Left forelimb (tissue), 1 donor: ENCODE measurements at regions not wholly inside any gene's neighbourhood (a gene's known extent, or its start where the extent isn't known, plus 50 kb on each side); places are given as distances from the start of the nearest gene placed in this dataset.
"Not testable (repeated sequence)": the region's sequence is repeated elsewhere in the genome, so short reads cannot be mapped to it uniquely, and the experiment has no call there.

ENCODE experiments used
- DNase-seq: peaks from one replicate; pipeline ENCODE4 v3.0.0-alpha.2; 2018; ENCODE audit warnings: low spot score

DNA sequence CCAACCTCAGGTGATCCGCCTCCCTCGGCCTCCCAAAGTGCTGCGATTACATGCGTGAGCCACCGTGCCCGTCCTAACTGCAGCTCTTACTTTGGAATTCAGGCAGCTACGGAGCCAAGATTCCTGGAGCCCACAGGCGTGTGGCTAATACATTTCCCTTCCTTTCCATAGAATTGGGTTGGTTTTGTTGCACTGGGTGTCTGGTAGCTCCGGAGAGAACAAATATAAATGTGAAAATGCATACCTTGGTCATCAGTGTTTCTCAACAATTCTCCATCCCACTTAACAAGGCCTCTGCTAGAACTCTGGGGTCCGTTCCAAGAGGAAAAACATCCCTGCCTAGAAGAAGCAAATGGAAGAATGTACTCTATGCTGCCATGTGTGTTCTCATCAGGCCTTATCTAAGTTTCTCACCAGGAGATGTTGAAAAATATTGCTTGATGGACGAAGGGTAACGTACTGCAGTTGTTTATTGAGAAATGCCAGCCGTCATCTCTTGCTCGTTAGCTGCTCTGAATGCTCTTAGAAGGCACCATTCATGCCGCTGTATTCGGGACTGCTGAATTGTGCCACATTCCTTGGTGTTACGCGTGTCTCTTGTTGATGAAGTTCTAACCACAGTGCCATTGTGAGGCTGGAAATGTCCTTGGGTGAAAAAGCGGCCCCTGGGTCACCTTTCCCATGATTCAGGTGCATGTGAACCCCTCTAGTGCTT is 50.5 kb upstream of the CD99 start:
- no peak for DNase-seq

DNA sequence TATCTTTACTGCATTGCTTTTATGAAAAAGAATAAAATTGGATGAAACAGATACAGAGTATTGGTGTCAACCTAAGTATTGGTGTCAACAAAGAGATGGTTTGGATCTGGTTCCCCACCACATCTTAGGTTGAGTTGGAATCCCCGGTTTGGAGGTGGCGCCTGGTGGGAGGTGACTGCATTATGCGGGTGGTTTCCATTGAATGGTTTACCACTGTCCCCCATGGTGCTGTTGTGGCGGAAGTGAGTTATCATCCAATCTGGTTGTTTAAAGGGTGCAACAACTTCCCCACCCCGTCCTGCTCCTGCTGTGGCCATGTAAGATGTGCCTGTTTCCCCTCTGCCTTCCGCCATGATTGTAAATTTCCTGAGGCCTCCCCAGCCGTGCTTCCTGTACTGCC is 52.8 kb upstream of the CD99 start:
- DNase-seq = no peak

DNA sequence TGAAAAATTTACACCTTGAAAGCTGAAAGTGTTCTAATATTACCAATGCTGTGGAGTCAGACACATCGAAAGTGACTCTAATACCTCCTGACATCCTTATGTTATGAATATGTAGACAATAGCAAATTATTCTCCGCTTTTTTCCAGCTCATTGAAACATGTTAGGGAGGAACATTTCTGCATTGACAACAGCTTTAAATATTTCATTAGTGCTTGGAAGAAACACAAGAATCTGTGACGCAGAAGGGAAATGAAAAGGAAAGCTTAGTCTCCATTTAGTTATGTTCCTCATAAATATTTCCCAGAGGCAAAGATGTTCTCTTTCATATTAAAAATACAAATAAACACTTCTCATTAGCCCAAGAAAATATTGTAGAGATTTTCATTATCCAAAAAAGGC is 55.8 kb upstream of the CD99 start:
- DNase-seq = no peak

DNA sequence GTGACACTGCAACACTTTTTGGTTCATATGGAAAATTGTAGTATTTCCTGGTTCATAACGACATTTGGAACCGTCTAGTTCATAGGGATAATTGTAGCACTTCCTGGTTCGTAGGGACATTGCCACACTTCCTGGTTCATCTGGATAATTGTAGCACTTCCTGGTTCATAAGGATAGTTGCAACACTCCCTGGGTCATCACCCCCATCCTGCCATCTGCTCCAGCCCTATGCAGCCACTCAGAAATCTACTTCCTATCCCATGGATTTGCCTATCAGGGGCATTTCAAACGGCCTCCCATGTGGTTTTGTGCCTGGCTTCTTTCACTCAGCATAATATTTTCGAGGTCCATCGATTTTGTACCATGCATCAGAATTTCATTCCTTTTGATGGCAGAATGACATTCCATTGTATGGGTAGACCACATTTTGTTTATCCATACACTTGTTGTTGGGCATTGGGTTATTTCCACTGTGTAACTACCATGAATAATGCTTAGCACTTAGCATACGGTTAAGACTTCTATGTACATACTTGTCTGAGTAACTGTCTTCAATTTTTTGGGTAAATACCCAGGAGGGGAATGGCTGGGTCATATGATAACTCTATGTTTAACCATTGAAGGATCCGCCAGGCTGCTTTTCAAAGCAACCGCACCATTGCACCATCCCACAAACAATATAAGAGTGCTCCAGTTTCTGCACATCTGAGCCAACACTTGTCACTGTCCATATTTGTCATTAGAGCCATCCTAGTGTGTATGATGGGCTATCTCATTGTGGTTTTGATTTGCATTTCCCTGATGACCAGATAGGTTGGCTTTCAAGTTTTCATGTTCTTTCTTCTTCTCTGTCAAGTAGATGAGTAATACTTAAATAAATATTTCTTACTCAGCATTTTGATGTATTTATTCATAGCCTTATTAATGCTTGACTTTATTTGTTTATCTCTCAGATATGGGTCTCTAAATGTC is 58.3 kb upstream of the CD99 start:
- no peak for DNase-seq

DNA sequence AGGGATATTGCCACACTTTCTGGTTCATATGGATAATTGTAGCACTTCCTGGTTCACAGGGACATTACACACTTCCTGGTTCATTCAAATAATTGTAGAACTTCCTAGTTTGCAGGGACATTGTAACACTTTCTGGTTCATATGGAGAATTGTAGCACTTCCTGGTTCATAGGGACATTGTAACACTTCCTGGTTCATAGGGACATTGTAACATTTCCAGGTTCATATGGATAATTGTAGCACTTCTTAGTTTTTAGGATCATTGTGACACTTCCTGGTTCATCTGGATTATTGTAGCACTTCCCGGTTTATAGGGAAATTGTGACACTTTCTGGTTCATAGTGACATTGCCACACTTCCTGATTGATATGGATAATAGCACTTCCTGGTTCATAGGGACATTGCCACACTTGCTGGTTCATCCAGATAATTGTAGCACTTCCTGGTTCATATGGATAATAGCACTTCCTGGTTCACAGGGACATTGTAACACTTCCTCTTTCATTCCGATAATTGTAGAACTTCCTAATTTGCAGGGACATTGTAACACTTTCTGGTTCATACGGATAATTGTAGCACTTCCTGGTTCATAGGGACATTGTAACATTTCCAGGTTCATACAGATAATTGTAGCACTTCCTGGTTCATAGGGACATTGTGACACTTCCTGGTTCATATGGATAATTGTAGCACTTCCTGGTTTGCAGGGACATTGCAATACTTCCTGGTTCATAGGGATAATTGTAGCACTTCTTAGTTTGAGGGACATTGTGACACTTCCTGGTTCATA is 59.2 kb upstream of the CD99 start:
- DNase-seq = no peak

DNA sequence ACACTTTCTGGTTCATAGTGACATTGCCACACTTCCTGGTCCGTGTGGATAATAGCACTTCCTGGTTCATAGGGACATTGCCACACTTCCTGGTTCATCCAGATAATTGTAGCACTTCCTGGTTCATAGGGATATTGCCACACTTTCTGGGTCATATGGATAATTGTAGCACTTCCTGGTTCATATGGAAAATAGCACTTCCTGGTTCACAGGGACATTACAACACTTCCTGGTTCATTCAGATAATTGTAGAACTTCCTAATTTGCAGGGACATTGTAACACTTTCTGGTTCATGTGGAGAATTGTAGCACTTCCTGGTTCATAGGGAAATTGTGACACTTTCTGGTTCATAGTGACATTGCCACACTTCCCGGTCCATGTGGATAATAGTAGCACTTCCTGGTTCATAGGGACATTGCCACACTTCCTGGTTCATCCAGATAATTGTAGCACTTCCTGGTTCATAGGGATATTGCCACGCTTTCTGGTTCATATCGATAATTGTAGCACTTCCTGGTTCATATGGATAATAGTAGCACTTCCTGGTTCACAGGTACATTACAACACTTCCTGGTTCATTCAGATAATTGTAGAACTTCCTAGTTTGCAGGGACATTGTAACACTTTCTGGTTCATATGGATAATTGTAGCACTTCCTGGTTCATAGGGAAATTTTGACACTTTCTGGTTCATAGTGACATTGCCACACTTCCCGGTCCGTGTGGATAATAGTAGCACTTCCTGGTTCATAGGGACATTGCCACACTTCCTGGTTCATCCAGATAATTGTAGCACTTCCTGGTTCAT is 60.0 kb upstream of the CD99 start:
- not testable (repeated sequence) for DNase-seq

DNA sequence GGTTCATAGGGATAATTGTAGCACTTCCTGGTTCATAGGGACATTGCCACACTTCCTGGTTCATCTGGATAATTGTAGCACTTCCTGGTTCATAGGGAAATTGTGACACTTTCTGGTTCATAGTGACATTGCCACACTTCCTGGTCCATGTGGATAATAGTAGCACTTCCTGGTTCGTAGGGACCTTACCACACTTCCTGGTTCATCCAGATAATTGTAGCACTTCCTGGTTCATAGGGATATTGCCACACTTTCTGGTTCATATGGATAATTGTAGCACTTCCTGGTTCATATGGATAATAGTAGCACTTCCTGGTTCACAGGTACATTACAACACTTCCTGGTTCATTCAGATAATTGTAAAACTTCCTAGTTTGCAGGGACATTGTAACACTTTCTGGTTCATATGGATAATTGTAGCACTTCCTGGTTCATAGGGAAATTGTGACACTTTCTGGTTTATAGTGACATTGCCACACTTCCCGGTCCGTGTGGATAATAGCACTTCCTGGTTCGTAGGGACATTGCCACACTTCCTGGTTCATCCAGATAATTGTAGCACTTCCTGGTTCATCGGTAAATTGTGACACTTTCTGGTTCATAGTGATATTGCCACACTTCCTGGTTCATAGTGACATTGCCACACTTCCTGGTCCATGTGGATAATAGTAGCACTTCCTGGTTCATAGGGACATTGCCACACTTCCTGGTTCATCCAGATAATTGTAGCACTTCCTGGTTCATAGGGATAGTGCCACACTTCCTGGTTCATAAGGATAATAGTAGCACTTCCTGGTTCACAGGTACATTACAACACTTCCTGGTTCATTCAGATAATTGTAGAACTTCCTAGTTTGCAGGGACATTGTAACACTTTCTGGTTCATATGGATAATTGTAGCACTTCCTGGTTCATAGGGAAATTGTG is 60.8 kb upstream of the CD99 start:
- not testable (repeated sequence) for DNase-seq

DNA sequence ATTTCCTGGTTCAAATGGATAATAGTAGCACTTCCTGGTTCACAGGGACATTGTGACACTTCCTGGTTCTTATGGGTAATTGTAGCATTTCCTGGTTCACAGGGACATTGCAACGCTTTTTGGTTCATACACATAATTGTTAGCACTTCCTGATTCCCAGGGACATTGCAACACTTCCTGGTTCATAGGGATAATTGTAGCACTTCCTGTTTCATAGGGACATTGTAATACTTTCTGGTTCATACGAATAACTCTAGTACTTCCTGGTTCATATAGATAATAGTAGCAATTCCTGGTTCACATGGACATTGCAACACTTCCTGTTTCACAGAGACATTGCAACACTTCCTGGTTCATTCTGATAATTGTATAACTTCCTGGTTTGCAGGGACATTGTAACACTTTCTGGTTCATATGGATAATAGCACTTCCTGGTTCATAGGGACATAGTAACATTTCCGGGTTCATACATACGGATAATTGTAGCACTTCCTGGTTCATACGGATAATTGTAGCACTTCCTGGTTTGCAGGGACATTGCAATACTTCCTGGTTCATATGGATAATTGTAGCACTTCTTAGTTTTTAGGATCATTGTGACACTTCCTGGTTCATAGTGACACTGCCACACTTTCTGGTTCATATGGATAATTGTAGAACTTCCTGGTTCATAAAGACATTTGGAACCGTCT is 61.6 kb upstream of the CD99 start:
- no peak for DNase-seq

DNA sequence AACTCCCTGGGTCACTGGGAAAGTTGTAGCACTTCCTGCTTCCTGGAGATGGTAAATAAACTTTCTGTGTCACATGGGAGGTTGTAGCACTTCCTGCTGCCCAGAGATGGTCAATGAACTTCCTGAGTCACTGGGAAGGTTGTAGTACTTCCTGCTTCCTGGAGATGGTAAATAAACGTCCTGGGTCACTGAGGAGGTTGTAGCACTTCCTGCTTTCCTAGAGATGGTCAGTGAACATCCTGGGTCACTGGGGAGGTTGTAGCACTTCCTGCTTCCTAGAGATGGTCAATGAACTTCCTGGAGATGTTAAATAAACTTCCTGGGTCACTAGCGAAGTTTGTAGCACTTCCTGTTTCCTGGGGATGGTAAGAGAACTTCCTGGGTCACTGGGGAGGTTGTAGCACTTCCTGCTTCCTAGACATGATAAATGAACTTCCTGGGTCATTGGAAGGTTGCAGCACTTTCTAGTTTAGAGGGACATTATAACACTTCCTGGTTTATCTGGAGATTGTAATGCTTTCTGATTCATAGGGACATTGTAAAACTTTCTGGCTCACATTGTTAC is 62.3 kb upstream of the CD99 start:
- DNase-seq = no peak

DNA sequence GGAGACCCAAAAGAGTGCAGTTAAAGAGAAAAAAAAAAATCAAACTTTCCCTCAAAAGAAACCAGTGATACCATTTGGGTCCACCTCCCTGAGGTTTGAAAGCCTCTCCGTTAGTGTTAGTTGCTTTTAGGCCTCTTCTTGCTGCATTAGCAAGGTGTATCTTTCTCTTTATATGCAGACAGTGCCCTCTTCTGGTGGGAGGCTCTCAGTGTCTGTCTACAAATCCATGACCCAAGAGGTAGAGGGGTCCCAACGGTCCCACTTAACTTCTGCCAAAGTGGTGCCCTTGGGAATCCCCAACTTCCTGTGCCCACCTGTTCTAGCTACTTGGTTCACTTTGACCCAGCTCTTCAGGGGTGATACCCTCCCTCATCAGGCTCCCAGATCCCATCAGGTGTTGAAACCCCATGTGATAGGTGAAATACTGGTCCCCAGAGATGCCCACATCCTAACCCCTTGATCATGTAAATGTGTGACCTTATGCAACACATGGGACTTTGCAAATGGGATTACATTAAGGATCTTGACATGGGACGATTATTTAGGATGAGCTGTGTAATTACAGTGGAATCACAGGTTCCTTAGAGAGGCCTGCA is 63.7 kb upstream of the CD99 start:
- DNase-seq = no peak

DNA sequence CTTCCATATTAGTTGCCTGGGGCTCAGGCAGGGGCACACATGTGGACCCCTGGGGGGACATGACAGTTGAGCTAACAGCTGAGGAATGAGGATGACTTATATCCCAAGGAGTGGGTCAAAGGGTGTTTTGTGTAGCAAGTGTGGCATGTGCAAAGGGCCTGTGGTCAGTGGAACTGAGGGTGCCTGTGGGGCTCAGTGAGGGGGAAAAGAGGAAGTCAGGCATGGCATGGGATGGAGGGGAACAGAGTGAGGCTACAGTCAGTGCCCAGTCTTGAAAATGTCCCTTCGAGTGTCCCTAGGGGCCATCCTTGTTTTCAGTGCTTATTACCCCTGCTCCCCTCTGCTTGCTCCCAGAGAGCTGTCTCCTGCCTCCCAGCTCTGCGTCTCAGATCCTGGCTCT is 64.3 kb upstream of the CD99 start:
- no peak for DNase-seq

DNA sequence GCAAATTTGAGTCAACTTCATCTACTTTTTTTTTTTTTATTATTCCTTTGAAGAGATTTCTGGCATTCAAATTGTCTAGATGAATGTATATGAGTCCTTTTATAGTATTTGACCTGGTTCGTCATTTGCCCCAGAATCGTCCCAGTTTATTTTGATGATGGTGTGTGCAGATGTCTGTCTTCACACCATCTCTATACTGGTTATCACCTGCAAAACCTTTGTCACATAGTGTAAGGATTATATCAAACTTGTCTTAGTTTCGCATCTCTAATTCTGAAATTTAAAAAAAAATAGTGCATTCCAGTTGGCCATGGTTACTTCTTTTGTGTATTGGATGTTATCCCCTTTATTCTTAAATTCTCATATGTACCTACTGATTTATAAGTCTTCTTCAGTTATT is 70.5 kb upstream of the CD99 start:
- no peak for DNase-seq

DNA sequence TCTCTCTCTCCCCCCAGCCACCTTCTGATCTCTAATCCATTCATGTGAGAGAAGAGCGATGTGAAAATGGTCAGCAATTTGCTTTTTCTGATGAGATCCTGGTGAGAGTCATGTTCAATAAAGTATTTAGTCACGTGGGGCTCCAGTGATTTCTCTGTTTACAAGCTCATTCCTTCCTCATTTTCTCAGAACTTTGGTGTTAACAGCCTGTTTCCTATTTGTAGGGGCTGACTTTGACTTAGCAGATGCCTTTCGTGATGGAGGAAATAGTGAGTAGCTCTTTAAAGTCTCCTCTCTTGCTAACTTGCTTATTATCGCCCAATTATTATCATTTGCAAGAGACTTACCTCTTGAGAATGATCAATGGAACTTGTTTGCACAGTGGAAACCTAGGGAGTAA is 72.6 kb upstream of the CD99 start:
- DNase-seq = no peak

DNA sequence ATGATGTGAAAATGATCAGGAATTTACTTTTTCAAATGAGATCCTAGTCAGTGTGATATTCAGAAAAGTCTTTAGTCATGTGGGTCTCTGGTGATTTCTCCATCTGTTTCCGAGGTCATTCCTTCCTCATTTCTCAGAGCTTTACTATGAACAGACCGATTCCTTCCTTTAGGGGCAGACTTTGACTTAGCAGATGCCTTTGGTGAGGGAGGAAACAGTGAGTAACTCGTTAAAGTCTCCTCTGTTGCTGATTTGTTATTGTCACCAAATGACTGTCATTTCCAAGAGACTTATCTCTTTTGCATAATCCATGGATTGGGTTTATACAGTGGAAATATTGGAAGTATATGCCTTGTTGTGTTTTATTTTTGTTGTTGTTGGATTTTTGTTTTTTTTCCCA is 76.2 kb upstream of the CD99 start:
- no peak for DNase-seq

DNA sequence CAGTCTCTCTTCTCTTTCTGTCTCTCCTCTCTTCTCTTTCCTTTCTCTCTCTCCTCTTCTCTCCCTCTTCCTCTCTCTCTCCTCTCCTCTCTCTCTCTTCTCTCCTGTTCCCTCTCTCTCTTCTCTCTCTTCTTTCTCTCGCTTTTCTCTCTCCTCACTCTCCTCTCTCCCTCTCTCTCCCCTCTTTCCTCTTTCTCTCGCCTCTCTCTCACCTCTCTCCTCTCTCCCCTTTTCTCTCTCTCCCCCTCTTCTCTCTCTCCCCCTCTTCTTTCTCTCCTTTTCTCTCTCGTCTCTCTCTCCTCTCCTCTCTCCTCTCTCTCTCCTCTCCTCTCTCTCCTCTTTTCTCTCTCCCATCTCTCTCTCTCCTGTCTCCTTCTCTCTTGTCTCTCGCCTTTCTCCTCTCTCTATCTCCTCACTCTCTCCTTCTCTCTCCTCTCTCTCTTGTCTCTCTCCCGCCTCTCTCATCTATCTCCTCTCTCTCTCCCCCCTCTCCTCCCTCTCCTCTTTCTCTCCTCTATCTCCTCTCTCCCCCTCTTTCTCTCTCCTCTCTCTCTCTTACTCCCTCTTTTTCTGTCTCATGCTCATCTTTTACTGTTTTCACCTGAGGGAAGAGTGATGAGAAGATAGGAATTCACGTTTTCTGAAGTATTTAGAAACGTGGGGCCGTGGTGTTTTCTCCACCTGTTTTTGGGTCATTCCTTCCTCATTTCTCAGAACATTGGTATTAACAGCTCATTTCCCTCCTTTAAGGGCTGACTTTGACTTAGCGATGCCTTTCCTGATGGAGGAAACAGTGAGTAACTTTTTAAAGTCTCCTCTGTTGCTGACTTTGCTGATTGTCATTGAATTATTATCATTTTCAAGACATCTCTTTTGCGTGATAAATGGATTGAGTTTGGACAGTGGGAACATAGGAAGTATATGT is 80.6 kb upstream of the CD99 start:
- DNase-seq = no peak

DNA sequence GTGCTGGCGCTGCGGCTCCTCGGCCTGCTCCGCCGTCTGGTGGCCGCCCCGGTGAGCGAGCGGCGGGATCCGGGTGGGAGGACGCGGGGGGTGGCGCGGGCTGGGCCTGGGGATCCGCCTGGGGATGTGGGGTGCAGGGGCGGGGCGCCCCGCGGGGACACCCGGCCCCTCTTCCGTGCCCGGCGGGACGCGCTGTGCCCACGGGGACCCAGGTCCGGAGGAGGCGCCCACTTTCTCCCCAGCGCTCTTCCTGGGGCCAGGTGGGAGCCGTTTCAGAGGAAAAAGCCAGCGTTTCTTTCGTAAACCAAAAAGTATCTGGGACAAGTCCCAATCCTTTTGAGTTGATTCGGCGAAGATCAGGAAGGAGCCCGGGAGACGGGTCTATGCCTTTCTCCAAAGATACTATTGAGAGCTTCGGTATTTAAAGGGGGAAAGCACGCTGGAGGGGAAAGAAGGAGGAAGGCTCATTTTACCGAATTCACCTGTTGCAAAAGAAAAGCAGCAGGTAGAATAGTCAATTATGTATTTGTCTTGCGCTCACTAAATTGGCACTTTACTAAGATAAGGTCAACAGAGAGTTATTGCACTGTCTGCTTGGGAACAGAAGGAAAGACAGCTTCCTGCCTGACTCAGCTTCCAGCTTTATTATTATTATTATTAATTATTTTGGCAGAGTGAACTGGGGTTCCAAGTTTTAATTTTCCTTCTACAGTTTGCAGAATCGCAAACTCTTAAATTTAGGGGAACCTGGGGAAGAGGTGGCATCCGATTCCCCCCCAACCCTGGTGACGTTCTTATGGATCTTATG is 81.5 kb upstream of the CD99 start:
- no peak for DNase-seq
